ENCODE measurements at regions not wholly inside any gene's neighbourhood (a gene's known extent, or its start where the extent isn't known, plus 50 kb on each side); places are given as distances from the start of the nearest gene placed in this dataset.

DNA sequence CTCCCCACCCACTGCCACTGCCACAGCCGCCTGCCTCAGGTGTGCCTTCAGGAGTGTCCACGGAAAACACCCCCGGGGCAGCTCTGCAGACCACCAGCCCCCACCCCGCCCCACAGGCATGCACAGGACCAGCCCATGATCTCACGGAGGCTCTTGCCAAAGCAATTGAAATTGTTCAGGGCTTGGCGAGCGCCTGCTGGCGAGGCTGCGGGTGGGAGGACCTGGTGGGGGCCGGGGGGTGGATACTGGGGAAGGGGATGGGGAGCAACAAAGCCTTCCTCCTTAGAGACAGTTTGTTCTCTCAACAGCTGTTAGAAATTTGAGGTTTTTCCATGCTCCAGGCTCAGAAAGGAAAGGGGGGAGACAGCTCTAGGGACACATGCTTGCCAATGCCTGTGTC, 274.7 kb downstream of the MN1 start:
- TF ChIP-seq, protein P1, sequence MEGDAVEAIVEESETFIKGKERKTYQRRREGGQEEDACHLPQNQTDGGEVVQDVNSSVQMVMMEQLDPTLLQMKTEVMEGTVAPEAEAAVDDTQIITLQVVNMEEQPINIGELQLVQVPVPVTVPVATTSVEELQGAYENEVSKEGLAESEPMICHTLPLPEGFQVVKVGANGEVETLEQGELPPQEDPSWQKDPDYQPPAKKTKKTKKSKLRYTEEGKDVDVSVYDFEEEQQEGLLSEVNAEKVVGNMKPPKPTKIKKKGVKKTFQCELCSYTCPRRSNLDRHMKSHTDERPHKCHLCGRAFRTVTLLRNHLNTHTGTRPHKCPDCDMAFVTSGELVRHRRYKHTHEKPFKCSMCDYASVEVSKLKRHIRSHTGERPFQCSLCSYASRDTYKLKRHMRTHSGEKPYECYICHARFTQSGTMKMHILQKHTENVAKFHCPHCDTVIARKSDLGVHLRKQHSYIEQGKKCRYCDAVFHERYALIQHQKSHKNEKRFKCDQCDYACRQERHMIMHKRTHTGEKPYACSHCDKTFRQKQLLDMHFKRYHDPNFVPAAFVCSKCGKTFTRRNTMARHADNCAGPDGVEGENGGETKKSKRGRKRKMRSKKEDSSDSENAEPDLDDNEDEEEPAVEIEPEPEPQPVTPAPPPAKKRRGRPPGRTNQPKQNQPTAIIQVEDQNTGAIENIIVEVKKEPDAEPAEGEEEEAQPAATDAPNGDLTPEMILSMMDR (conservative IDR thresholded peaks at IDR 0.05; ENCODE audit: low read depth, low read length) = no peak
- TF ChIP-seq EZH2 (IDR thresholded peaks at IDR 0.05; ENCODE audit: borderline replicate concordance, low read depth, low read length, poor library complexity, severe bottlenecking) = no peak

Measured in A673 (cell line).